ENCODE measurements at regions not wholly inside any gene's neighbourhood (a gene's known extent, or its start where the extent isn't known, plus 50 kb on each side); places are given as distances from the start of the nearest gene placed in this dataset.

DNA sequence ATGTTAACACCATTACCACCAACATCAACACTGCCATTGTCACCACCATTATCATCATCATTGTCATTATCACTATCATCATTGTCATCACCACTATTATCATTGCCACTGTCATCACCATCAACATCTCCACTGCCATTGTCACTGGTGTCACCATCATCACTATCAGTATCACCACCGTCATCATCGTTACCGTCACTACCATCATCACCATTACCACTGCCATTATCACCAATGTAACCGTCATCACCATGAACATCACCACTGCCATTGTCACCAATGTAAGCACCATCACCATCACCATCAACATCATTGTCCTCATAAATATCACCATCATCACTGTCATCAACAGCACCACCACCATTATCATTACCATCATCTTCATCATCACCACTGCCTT lies 633.2 kb upstream of the EEF2KMT start:
- Histone ChIP-seq H3K9ac (ENCODE audit: insufficient read depth, low read depth, low read length) (no peak overlapping the region), H3K4me1 (ENCODE audit: insufficient read depth, low read length) (no peaks in the 10 kb centered on the region), H2AFZ (ENCODE audit: low read length) (no peak overlapping the region), H3K36me3 (replicated peaks in 1 of 2; ENCODE audit: control insufficient read depth in 1 of 2, insufficient read depth in 2 of 2, low read length in 2 of 2) (no peaks in the 10 kb centered on the region), H4K20me1 (ENCODE audit: insufficient read depth, low read length) (no peaks in the 10 kb centered on the region), H3K27ac (ENCODE audit: extremely low read length, insufficient read depth, low read length) (no peak overlapping the region), H3K27me3 (ENCODE audit: control insufficient read depth in 1 of 2, insufficient read depth in 2 of 2, low read length in 2 of 2) (no peaks in the 10 kb centered on the region), H3K9me3 (ENCODE audit: low read length) (no peaks in the 10 kb centered on the region), H3K79me2 (ENCODE audit: insufficient read depth, low read length) (no peaks in the 10 kb centered on the region), H3K4me3 (replicated peaks in 1 of 3; ENCODE audit: insufficient read depth in 1 of 3, low read depth in 2 of 3, low read length in 3 of 3) (no peak overlapping the region), H3K4me2 (ENCODE audit: low read depth, low read length) (no peak overlapping the region)
- no peak for ATAC-seq
- 51% methylated on average over 4 of the region's 4 CpGs for WGBS (ENCODE audit: low lambda C conversion rate)
- ChIA-PET CTCF (ENCODE audit: low intra/inter-chr PET ratio, low total read pairs) (no interaction called here), POLR2A (no interaction called here)
- no peak for DNase-seq (ENCODE audit: low spot score)
- no peak for FAIRE-seq
- in situ Hi-C loops (cut with HindIII; ENCODE audit: extremely low pct_ligation_motif_present, low pct_unique_long_range_greater_than_20kb): no loop called here
- no TSS peak for BruUV-seq (replicated peaks)
- intact Hi-C loops (cut with micrococcal nuclease; ENCODE audit: unreplicated experiment): no loop called here
- peak; percentile 87; the same call in 1 of the 2 replicates for TF ChIP-seq CREB1 (IDR thresholded peaks at IDR 0.05)
- no peak for TF ChIP-seq CREB1 (CRISPR knock-in tag; IDR thresholded peaks at IDR 0.05)
- TF ChIP-seq CC2D1A (CRISPR knock-in tag; IDR thresholded peaks at IDR 0.05): no peak

DNA sequence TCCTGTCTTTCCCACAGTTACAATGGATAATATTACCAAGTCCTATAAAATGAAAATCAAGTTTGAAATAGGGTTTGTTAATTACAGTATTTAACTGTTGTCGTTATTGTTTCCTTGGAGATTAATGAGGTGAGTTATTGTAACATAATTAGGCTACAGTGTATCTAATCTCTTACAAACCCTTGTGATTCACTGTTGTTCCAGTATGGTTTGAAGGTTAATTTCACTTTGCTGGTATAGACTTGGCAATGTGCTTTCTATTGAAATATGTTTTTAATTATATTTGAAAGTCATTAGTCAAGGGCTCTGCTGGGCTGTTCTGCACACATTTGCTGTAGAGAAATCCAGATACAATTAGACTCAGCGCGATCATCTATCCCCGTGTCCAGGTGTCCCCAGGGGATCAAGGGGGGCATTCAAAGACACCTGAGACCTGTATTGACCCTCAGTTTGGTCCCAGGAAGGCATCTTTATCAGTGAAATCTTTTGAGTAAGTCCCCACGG lies 624.6 kb upstream of the EEF2KMT start:
- DNase-seq (ENCODE audit: low spot score) (no peak), ATAC-seq (no peak), FAIRE-seq (no peak)
- Histone ChIP-seq H3K27me3 (ENCODE audit: control insufficient read depth in 1 of 2, insufficient read depth in 2 of 2, low read length in 2 of 2) (no peaks in the 10 kb centered on the region), H3K79me2 (ENCODE audit: insufficient read depth, low read length) (no peaks in the 10 kb centered on the region), H2AFZ (ENCODE audit: low read length) (no peak overlapping the region), H4K20me1 (ENCODE audit: insufficient read depth, low read length) (no peaks in the 10 kb centered on the region), H3K4me1 (ENCODE audit: insufficient read depth, low read length) (no peaks in the 10 kb centered on the region), H3K4me3 (replicated peaks in 1 of 3; ENCODE audit: insufficient read depth in 1 of 3, low read depth in 2 of 3, low read length in 3 of 3) (no peak overlapping the region), H3K36me3 (replicated peaks in 1 of 2; ENCODE audit: control insufficient read depth in 1 of 2, insufficient read depth in 2 of 2, low read length in 2 of 2) (no peaks in the 10 kb centered on the region), H3K27ac (ENCODE audit: extremely low read length, insufficient read depth, low read length) (no peak overlapping the region), H3K9ac (ENCODE audit: insufficient read depth, low read depth, low read length) (no peak overlapping the region), H3K9me3 (ENCODE audit: low read length) (no peaks in the 10 kb centered on the region), H3K4me2 (ENCODE audit: low read depth, low read length) (no peak overlapping the region)
- CTCF ChIA-PET (ENCODE audit: low intra/inter-chr PET ratio, low total read pairs): no interaction called here
- WGBS (ENCODE audit: low lambda C conversion rate): 44% methylated on average over 4 of the region's 5 CpGs
- in situ Hi-C loops (cut with HindIII; ENCODE audit: extremely low pct_ligation_motif_present, low pct_unique_long_range_greater_than_20kb) (no loop called here), intact Hi-C loops (cut with micrococcal nuclease; ENCODE audit: unreplicated experiment) (no loop called here)
- no TSS peak for BruUV-seq (replicated peaks)
- no peak for TF ChIP-seq GPN1 (CRISPR knock-in tag; IDR thresholded peaks at IDR 0.05; ENCODE audit: borderline replicate concordance)
- TF ChIP-seq, protein P1, sequence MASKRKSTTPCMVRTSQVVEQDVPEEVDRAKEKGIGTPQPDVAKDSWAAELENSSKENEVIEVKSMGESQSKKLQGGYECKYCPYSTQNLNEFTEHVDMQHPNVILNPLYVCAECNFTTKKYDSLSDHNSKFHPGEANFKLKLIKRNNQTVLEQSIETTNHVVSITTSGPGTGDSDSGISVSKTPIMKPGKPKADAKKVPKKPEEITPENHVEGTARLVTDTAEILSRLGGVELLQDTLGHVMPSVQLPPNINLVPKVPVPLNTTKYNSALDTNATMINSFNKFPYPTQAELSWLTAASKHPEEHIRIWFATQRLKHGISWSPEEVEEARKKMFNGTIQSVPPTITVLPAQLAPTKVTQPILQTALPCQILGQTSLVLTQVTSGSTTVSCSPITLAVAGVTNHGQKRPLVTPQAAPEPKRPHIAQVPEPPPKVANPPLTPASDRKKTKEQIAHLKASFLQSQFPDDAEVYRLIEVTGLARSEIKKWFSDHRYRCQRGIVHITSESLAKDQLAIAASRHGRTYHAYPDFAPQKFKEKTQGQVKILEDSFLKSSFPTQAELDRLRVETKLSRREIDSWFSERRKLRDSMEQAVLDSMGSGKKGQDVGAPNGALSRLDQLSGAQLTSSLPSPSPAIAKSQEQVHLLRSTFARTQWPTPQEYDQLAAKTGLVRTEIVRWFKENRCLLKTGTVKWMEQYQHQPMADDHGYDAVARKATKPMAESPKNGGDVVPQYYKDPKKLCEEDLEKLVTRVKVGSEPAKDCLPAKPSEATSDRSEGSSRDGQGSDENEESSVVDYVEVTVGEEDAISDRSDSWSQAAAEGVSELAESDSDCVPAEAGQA (IDR thresholded peaks at IDR 0.05; ENCODE audit: low read depth): no peak
- TF ChIP-seq, protein P1 (CRISPR knock-in tag; IDR thresholded peaks at IDR 0.05; ENCODE audit: borderline replicate concordance): no peak
- TF ChIP-seq LCORL (IDR thresholded peaks at IDR 0.05): no peak
- TF ChIP-seq LCORL (CRISPR knock-in tag; IDR thresholded peaks at IDR 0.05): no peak
- no peak for TF ChIP-seq SALL2 (CRISPR knock-in tag; IDR thresholded peaks at IDR 0.05)
- no peak for TF ChIP-seq ZNF672 (CRISPR knock-in tag; IDR thresholded peaks at IDR 0.05)
- no peak for TF ChIP-seq ZSCAN20 (CRISPR knock-in tag; IDR thresholded peaks at IDR 0.05; ENCODE audit: borderline replicate concordance)
- POLR2A ChIA-PET: no interaction called here

Data from HepG2 (cell line).